Left kidney (tissue), 1 donor: ENCODE measurements at regions not wholly inside any gene's neighbourhood (a gene's known extent, or its start where the extent isn't known, plus 50 kb on each side); places are given as distances from the start of the nearest gene placed in this dataset.
A peak's percentile ranks its signal among the peaks of the same experiment; 100 is the strongest.

Experiments used
- DNase-seq: peaks from one replicate; pipeline ENCODE4 v3.0.0-alpha.2; 2013

- DNase-seq, result no peak
Observed at GRCh38 chr17:73933164-73933766, 270.2 kb upstream of the RPL38 start.

GRCh38 chr17:73933871-73934270 lies 269.6 kb upstream of the RPL38 start:
- no peak for DNase-seq

GRCh38 chr17:73934696-73935095 lies 268.8 kb upstream of the RPL38 start:
- no peak for DNase-seq

GRCh38 chr17:73936908-73937627 lies 266.4 kb upstream of the RPL38 start:
- no peak for DNase-seq

GRCh38 chr17:73938706-73939105 lies 264.8 kb upstream of the RPL38 start:
- no peak for DNase-seq

- DNase-seq, result no peak
Observed at GRCh38 chr17:73939806-73940205, 263.7 kb upstream of the RPL38 start.

- DNase-seq, result no peak
Observed at GRCh38 chr17:73940511-73940910, 263.0 kb upstream of the RPL38 start.

GRCh38 chr17:73941919-73942530 lies 261.5 kb upstream of the RPL38 start:
- no peak for DNase-seq

- DNase-seq, result no peak
Observed at GRCh38 chr17:73942703-73943415, 260.6 kb upstream of the RPL38 start.

- DNase-seq, result no peak
Observed at GRCh38 chr17:73943416-73944110, 259.9 kb upstream of the RPL38 start.

GRCh38 chr17:73944366-73944765 lies 259.1 kb upstream of the RPL38 start:
- DNase-seq, result no peak

- no peak for DNase-seq
Observed at GRCh38 chr17:73947281-73947965, 256.1 kb upstream of the RPL38 start.

- DNase-seq, result no peak
Observed at GRCh38 chr17:73947966-73948355, 255.5 kb upstream of the RPL38 start.

- no peak for DNase-seq
Observed at GRCh38 chr17:73949903-73950592, 253.4 kb upstream of the RPL38 start.

- no peak for DNase-seq
Observed at GRCh38 chr17:73950593-73950914, 252.9 kb upstream of the RPL38 start.

- DNase-seq, result peak; percentile 27
Observed at GRCh38 chr17:73952082-73952479, 251.4 kb upstream of the RPL38 start.

GRCh38 chr17:73952480-73953205 lies 250.8 kb upstream of the RPL38 start:
- peak; percentile 32 for DNase-seq

GRCh38 chr17:73953206-73954033 lies 250.1 kb upstream of the RPL38 start:
- DNase-seq, result no peak

GRCh38 chr17:73954951-73955350 lies 248.5 kb upstream of the RPL38 start:
- no peak for DNase-seq

- no peak for DNase-seq
Observed at GRCh38 chr17:73955616-73956015, 247.9 kb upstream of the RPL38 start.
